D341Med (cell line): ENCODE measurements at regions not wholly inside any gene's neighbourhood (a gene's known extent, or its start where the extent isn't known, plus 50 kb on each side); places are given as distances from the start of the nearest gene placed in this dataset.

Source experiments
- DNase-seq: peaks from one replicate; pipeline ENCODE4 v3.0.0; 2012; ENCODE audit warnings: low spot score

- no peak for DNase-seq
Measured at GRCh38 chr2:145124085-145124484, 604.2 kb upstream of the ZEB2 start.

GRCh38 chr2:145123606-145124005, 603.7 kb upstream of the ZEB2 start:
- no peak for DNase-seq

- no peak for DNase-seq
Measured at GRCh38 chr2:145119225-145119624, 599.3 kb upstream of the ZEB2 start.

GRCh38 chr2:145116834-145117725, 597.2 kb upstream of the ZEB2 start:
- no peak for DNase-seq

- no peak for DNase-seq
Measured at GRCh38 chr2:145116056-145116455, 596.1 kb upstream of the ZEB2 start.

GRCh38 chr2:145114726-145115125, 594.8 kb upstream of the ZEB2 start:
- DNase-seq: no peak

- DNase-seq: no peak
Measured at GRCh38 chr2:145112467-145112866, 592.5 kb upstream of the ZEB2 start.

- DNase-seq: no peak
Measured at GRCh38 chr2:145110668-145111356, 590.9 kb upstream of the ZEB2 start.

- DNase-seq: no peak
Measured at GRCh38 chr2:145108959-145109710, 589.2 kb upstream of the ZEB2 start.

- no peak for DNase-seq
Measured at GRCh38 chr2:145108361-145108778, 588.5 kb upstream of the ZEB2 start.

- no peak for DNase-seq
Measured at GRCh38 chr2:145106293-145106692, 586.4 kb upstream of the ZEB2 start.

GRCh38 chr2:145102706-145103105, 582.8 kb upstream of the ZEB2 start:
- DNase-seq: no peak

GRCh38 chr2:145100301-145100700, 580.4 kb upstream of the ZEB2 start:
- no peak for DNase-seq

GRCh38 chr2:145096582-145096981, 576.7 kb upstream of the ZEB2 start:
- no peak for DNase-seq

GRCh38 chr2:145095641-145096435, 575.9 kb upstream of the ZEB2 start:
- DNase-seq: no peak

- DNase-seq: no peak
Measured at GRCh38 chr2:145094370-145094769, 574.5 kb upstream of the ZEB2 start.

GRCh38 chr2:145091967-145092366, 572.0 kb upstream of the ZEB2 start:
- no peak for DNase-seq

- DNase-seq: no peak
Measured at GRCh38 chr2:145090841-145091761, 571.2 kb upstream of the ZEB2 start.

- DNase-seq: no peak
Measured at GRCh38 chr2:145088756-145089155, 568.8 kb upstream of the ZEB2 start.

GRCh38 chr2:145086910-145087309, 567.0 kb upstream of the ZEB2 start:
- no peak for DNase-seq

GRCh38 chr2:145085612-145086011, 565.7 kb upstream of the ZEB2 start:
- DNase-seq: no peak
